H9 (cell line): ENCODE measurements at regions not wholly inside any gene's neighbourhood (a gene's known extent, or its start where the extent isn't known, plus 50 kb on each side); places are given as distances from the start of the nearest gene placed in this dataset.
A peak's percentile ranks its signal among the peaks of the same experiment; 100 is the strongest.

Experiments
- DNase-seq: peaks from one replicate; pipeline ENCODE4 v3.0.0-alpha.2; 2017
- H2AFZ ChIP-seq: one replicate; pipeline ENCODE4 v1.6.1; 2013; ENCODE audit warnings: mild to moderate bottlenecking, low read length, control low read depth, moderate library complexity
- H2AK5ac ChIP-seq: 2 replicates; pipeline ENCODE4 v1.6.1; 2013; ENCODE audit warnings: low read length, control low read depth, mixed read lengths; ENCODE audit not compliant: insufficient read length
- H2BK120ac ChIP-seq: one replicate; pipeline ENCODE4 v1.6.1; 2013; ENCODE audit warnings: low read depth, mild to moderate bottlenecking, low read length, control low read depth, inconsistent platforms; ENCODE audit not compliant: poor library complexity, severe bottlenecking
- H2BK12ac ChIP-seq: 2 replicates; pipeline ENCODE4 v1.6.1; 2013; ENCODE audit warnings: low read length, control low read depth, mixed read lengths, low read depth; ENCODE audit not compliant: insufficient read length
- H2BK15ac ChIP-seq: 2 replicates; pipeline ENCODE4 v1.6.1; 2013; ENCODE audit warnings: low read depth, low read length, control low read depth
- H2BK20ac ChIP-seq: one replicate; pipeline ENCODE4 v1.6.1; 2013; ENCODE audit warnings: low read depth, mild to moderate bottlenecking, low read length, control low read depth, inconsistent platforms; ENCODE audit not compliant: poor library complexity, severe bottlenecking
- H2BK5ac ChIP-seq: 2 replicates; pipeline ENCODE4 v1.6.1; 2013; ENCODE audit warnings: low read length, control low read depth, mixed read lengths; ENCODE audit not compliant: insufficient read length
- H3K14ac ChIP-seq: 2 replicates; pipeline ENCODE4 v1.6.1; 2013; ENCODE audit warnings: low read length, control low read depth; ENCODE audit not compliant: insufficient read depth
- H3K18ac ChIP-seq: 2 replicates; pipeline ENCODE4 v1.6.1; 2013; ENCODE audit warnings: low read depth, mild to moderate bottlenecking, mixed read lengths, low read length, control low read depth; ENCODE audit not compliant: insufficient read length
- H3K23ac ChIP-seq: 2 replicates; pipeline ENCODE4 v1.6.1; 2013; ENCODE audit warnings: low read length, control low read depth, mixed read lengths, low read depth; ENCODE audit not compliant: insufficient read length
- H3K23me2 ChIP-seq: 2 replicates; pipeline ENCODE4 v1.6.1; 2013; ENCODE audit warnings: low read depth, mild to moderate bottlenecking, mixed read lengths, low read length, control low read depth; ENCODE audit not compliant: insufficient read length, poor library complexity, severe bottlenecking
- H3K27ac ChIP-seq: 2 replicates; pipeline ENCODE4 v1.5.1; 2013; ENCODE audit warnings: low read length, control low read depth, mixed read lengths, low read depth; ENCODE audit not compliant: insufficient read length
- H3K27me3 ChIP-seq: 2 replicates; pipeline ENCODE4 v1.6.1; 2013; ENCODE audit warnings: low read length, control low read depth, inconsistent platforms; ENCODE audit not compliant: insufficient read depth
- H3K4ac ChIP-seq: 2 replicates; pipeline ENCODE4 v1.6.1; 2013; ENCODE audit warnings: low read depth, mild to moderate bottlenecking, control low read depth, inconsistent platforms, low read length, moderate library complexity
- H3K4me1 ChIP-seq: 2 replicates; pipeline ENCODE4 v1.6.1; 2013; ENCODE audit warnings: low read length, control low read depth, inconsistent platforms; ENCODE audit not compliant: insufficient read depth
- H3K4me2 ChIP-seq: 2 replicates; pipeline ENCODE4 v1.6.1; 2013; ENCODE audit warnings: low read length, control low read depth, mixed read lengths; ENCODE audit not compliant: insufficient read length, insufficient read depth
- H3K56ac ChIP-seq: 2 replicates; pipeline ENCODE4 v1.6.1; 2013; ENCODE audit warnings: low read depth, mild to moderate bottlenecking, mixed read lengths, low read length, control low read depth; ENCODE audit not compliant: insufficient read length
- H3K79me1 ChIP-seq: 2 replicates; pipeline ENCODE4 v1.6.1; 2013; ENCODE audit warnings: low read depth, mild to moderate bottlenecking, moderate library complexity, low read length, control low read depth, inconsistent platforms; ENCODE audit not compliant: insufficient read depth, poor library complexity, severe bottlenecking
- H3K79me2 ChIP-seq: 2 replicates; pipeline ENCODE4 v1.6.1; 2013; ENCODE audit warnings: low read length, control low read depth, inconsistent platforms; ENCODE audit not compliant: insufficient read depth
- H3K9ac ChIP-seq: 2 replicates; pipeline ENCODE4 v1.6.1; 2013; ENCODE audit warnings: low read length, control low read depth, mixed read lengths; ENCODE audit not compliant: insufficient read length; ENCODE audit errors: extremely low read depth
- H3K9me3 ChIP-seq: one replicate; pipeline ENCODE4 v1.6.1; 2013; ENCODE audit warnings: low read depth, low read length, inconsistent platforms; ENCODE audit not compliant: control insufficient read depth
- H3T11ph ChIP-seq: one replicate; pipeline ENCODE4 v1.6.1; 2013; ENCODE audit warnings: mild to moderate bottlenecking, low read length, control low read depth, inconsistent platforms
- H4K20me1 ChIP-seq: one replicate; pipeline ENCODE4 v1.6.1; 2013; ENCODE audit not compliant: control insufficient read depth, insufficient read length, insufficient read depth
- H4K5ac ChIP-seq: 2 replicates; pipeline ENCODE4 v1.6.1; 2013; ENCODE audit warnings: low read depth, mild to moderate bottlenecking, mixed read lengths, low read length, control low read depth; ENCODE audit not compliant: insufficient read length
- H4K8ac ChIP-seq: replicated peaks from 2 replicates; pipeline ENCODE4 v1.6.1; 2013; ENCODE audit warnings: low read length, control low read depth, mixed read lengths, low read depth; ENCODE audit not compliant: insufficient read length
- H4K91ac ChIP-seq: 2 replicates; pipeline ENCODE4 v1.6.1; 2013; ENCODE audit warnings: low read depth, mild to moderate bottlenecking, moderate library complexity, mixed read lengths, low read length, control low read depth; ENCODE audit not compliant: insufficient read length
- H3K27ac Mint-ChIP-seq, 3 experiments: 2 replicates in 2 of 3; 3 replicates in 1 of 3; pipeline ENCODE4 v1.8.0; 2020 to 2021; ENCODE audit warnings: mixed read lengths in 3 of 3, mild to moderate bottlenecking in 1 of 3, moderate library complexity in 1 of 3
- H3K27me3 Mint-ChIP-seq: 2 replicates; pipeline ENCODE4 v1.8.0; 2021; ENCODE audit warnings: low read depth, mild to moderate bottlenecking, moderate library complexity, mixed read lengths
- H3K36me3 Mint-ChIP-seq, 3 experiments: 2 replicates in 2 of 3; 3 replicates in 1 of 3; pipeline ENCODE4 v1.8.0; 2020 to 2021; ENCODE audit warnings: low read depth in 3 of 3, mixed read lengths in 3 of 3; ENCODE audit not compliant: insufficient read depth in 1 of 3
- H3K4me1 Mint-ChIP-seq, 2 experiments: 2 replicates each; pipeline ENCODE4 v1.8.0; 2020; ENCODE audit warnings: mixed read lengths in 2 of 2
- H3K4me3 Mint-ChIP-seq, 2 experiments: 2 replicates in 1 of 2; 3 replicates in 1 of 2; pipeline ENCODE4 v1.8.0; 2020 to 2021; ENCODE audit warnings: mild to moderate bottlenecking in 2 of 2, mixed read lengths in 2 of 2, moderate library complexity in 1 of 2
- H3K9me3 Mint-ChIP-seq, 2 experiments: 2 replicates in 1 of 2; 3 replicates in 1 of 2; pipeline ENCODE4 v1.8.0; 2020; ENCODE audit warnings: mild to moderate bottlenecking in 2 of 2, mixed read lengths in 2 of 2, moderate library complexity in 1 of 2
- WGBS: extraction: QIAGEN DNeasy Blood & Tissue Kit; methylation state at CpG from one replicate; pipeline ENCODE4 v1.1.7; 2013; ENCODE audit warnings: missing lambda C conversion rate, low lambda C conversion rate, mixed read lengths; ENCODE audit not compliant: insufficient read length; ENCODE audit errors: extremely low coverage; 5-methylcytosine and 5-hydroxymethylcytosine counted together
- TF ChIP-seq, protein P1 (sequence below): fragments of 200-600 bp; sonication (generic); conservative IDR thresholded peaks from 3 replicates; pipeline ENCODE4 v1.8.0; 2021; ENCODE audit warnings: antibody characterized with exemption, mild to moderate bottlenecking

- Mint-ChIP-seq H3K27ac (no peak overlapping the region; a peak in 1 of 7 replicates), H3K4me1 (peaks cover 0 to 15% of the 10 kb centered on the region in 2 experiments; a peak in 2 of 4 replicates), H3K36me3 (peaks cover 24 to 100% (median 65%) of the 10 kb centered on the region in 3 experiments), H3K27me3 (peaks cover 9% of the 10 kb centered on the region; the same call in 1 of the 2 replicates), H3K9me3 (peaks cover 32 to 38% of the 10 kb centered on the region in 2 experiments), H3K4me3 (no peak overlapping the region)
- H3K23me2 ChIP-seq, result no peaks in the 10 kb centered on the region
- no peak overlapping the region for H3K27ac ChIP-seq
- no peaks in the 10 kb centered on the region for H3K79me1 ChIP-seq
- H3K27me3 ChIP-seq, result no peaks in the 10 kb centered on the region
- peaks cover 62% of the 10 kb centered on the region for H3K9me3 ChIP-seq
- H2BK15ac ChIP-seq, result 0 out of 2 replicates have a peak overlapping the region, but pooled peaks have one; percentile 52
- H3K56ac ChIP-seq, result no peak overlapping the region
- no peak overlapping the region for H3K14ac ChIP-seq
- no peak overlapping the region for H3K18ac ChIP-seq
- no peak overlapping the region for H2BK120ac ChIP-seq
- H3K4me1 ChIP-seq, result no peaks in the 10 kb centered on the region
- no CpG with 5 or more reads among the region's 20 CpGs for WGBS
- H3K4ac ChIP-seq, result no peak overlapping the region
- H4K8ac ChIP-seq, result no peak overlapping the region
- no peak overlapping the region for H2BK5ac ChIP-seq
- no peak overlapping the region for H2AFZ ChIP-seq
- H3K23ac ChIP-seq, result no peak overlapping the region
- no peak overlapping the region for H3K4me2 ChIP-seq
- no peaks in the 10 kb centered on the region; the same call in 1 of the 2 replicates for H3K79me2 ChIP-seq
- no peak overlapping the region for H2AK5ac ChIP-seq
- no peak overlapping the region for H4K5ac ChIP-seq
- no peak overlapping the region for H2BK20ac ChIP-seq
- no peaks in the 10 kb centered on the region for H4K20me1 ChIP-seq
- no peak overlapping the region for H3K9ac ChIP-seq
- TF ChIP-seq, protein P1, sequence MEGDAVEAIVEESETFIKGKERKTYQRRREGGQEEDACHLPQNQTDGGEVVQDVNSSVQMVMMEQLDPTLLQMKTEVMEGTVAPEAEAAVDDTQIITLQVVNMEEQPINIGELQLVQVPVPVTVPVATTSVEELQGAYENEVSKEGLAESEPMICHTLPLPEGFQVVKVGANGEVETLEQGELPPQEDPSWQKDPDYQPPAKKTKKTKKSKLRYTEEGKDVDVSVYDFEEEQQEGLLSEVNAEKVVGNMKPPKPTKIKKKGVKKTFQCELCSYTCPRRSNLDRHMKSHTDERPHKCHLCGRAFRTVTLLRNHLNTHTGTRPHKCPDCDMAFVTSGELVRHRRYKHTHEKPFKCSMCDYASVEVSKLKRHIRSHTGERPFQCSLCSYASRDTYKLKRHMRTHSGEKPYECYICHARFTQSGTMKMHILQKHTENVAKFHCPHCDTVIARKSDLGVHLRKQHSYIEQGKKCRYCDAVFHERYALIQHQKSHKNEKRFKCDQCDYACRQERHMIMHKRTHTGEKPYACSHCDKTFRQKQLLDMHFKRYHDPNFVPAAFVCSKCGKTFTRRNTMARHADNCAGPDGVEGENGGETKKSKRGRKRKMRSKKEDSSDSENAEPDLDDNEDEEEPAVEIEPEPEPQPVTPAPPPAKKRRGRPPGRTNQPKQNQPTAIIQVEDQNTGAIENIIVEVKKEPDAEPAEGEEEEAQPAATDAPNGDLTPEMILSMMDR, result no peak
- DNase-seq, result no peak
- H3T11ph ChIP-seq, result no peak overlapping the region
- no peak overlapping the region for H4K91ac ChIP-seq
- H2BK12ac ChIP-seq, result no peak overlapping the region
These were observed 508.0 kb upstream of the MMS22L start for GRCh38 chr6:97790926-97791590.
